Gastroesophageal sphincter (tissue), 4 donors: ENCODE measurements at regions not wholly inside any gene's neighbourhood (a gene's known extent, or its start where the extent isn't known, plus 50 kb on each side); places are given as distances from the start of the nearest gene placed in this dataset.

Source experiments
- ATAC-seq: fragments of 150-250 bp; one replicate; pipeline ENCODE4 v1.9.1; 2016; ENCODE audit warnings: mild to moderate bottlenecking, moderate library complexity
- H3K27ac ChIP-seq, 4 donors: fragments of 200-600 bp; sonication (generic) in 3 of 4; 1 replicate in 3 of 4; 2 replicates in 1 of 4; pipeline ENCODE4 v1.5.1; 2016 to 2019
- H3K27me3 ChIP-seq: fragments of 200-600 bp; sonication (generic); one replicate; pipeline ENCODE4 v1.5.1; 2019
- H3K36me3 ChIP-seq, 2 donors: fragments of 200-600 bp; sonication (generic); one replicate each; pipeline ENCODE4 v1.5.1; 2019; ENCODE audit warnings: control low read depth in 1 of 2
- H3K4me1 ChIP-seq, 3 donors: fragments of 200-600 bp; sonication (generic); 1 replicate in 2 of 3; 2 replicates in 1 of 3; pipeline ENCODE4 v1.5.1; 2016 to 2019; ENCODE audit warnings: control low read depth in 2 of 3
- H3K4me3 ChIP-seq, 2 donors: fragments of 200-600 bp; sonication (generic); one replicate each; pipeline ENCODE4 v1.5.1; 2019; ENCODE audit warnings: mild to moderate bottlenecking in 1 of 2, moderate library complexity in 1 of 2
- H3K9me3 ChIP-seq, 3 donors: fragments of 200-600 bp; sonication (generic); one replicate each; pipeline ENCODE4 v1.5.1; 2017 to 2019; ENCODE audit warnings: control low read depth in 2 of 3
- EP300 ChIP-seq: sonication (generic); formaldehyde crosslinking; IDR thresholded peaks from one replicate; pipeline ENCODE4 v1.6.1; 2017; ENCODE audit warnings: antibody characterized with exemption, mild to moderate bottlenecking
- POLR2A ChIP-seq, 2 donors: fragments of 450-650 bp; IDR thresholded peaks; one replicate each; pipeline ENCODE4 v1.6.1; 2017; ENCODE audit warnings: antibody characterized with exemption in 2 of 2, mild to moderate bottlenecking in 2 of 2, moderate library complexity in 1 of 2
- POLR2AphosphoS5 ChIP-seq: sonication (generic); formaldehyde crosslinking; IDR thresholded peaks from one replicate; pipeline ENCODE4 v1.6.1; 2017; ENCODE audit warnings: antibody characterized with exemption
- WGBS, 2 donors: methylation state at CpG; one replicate each; pipeline ENCODE4 v1.1.5; 2018; ENCODE audit warnings: low coverage in 1 of 2; 5-methylcytosine and 5-hydroxymethylcytosine counted together
- TF ChIP-seq, protein P1 (sequence below), 4 experiments: fragments of 200-600 bp in 2 of 4; fragments of 450-650 bp in 2 of 4; sonication (generic) in 1 of 4; IDR thresholded peaks; one replicate each; pipeline ENCODE4 v1.5.1; 2017 to 2019; ENCODE audit warnings: antibody characterized with exemption in 4 of 4, mild to moderate bottlenecking in 2 of 4, moderate library complexity in 2 of 4

DNA sequence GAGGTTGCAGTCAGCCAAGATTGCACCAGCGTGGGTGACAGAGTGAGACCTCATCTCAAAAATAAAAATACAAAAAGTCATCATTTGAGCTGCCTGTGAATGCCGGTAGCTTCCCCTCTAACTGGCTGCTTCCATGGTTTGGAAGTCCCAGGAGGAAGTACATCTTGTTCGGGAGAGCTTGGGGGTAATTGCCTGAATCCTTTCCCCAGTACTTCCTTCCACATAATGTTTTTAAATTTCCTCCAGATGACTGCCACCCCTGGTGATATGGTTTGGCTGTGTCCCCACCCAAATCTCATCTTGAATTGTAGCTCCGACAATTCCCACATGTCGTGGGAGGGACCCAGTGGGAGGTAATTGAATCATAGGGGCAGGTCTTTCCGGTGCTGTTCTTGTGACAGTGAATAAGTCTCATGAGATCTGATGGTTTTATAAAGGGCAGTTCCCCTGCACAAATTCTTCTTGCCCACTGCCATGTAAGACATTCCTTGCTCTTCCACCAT, 87.2 kb downstream of the SPRING1 start:
- H3K36me3 ChIP-seq = no peaks in the 10 kb centered on the region
- H3K4me1 ChIP-seq = no peaks in the 10 kb centered on the region
- no peak overlapping the region for H3K4me3 ChIP-seq
- peaks cover 4% of the 10 kb centered on the region for H3K27me3 ChIP-seq
- 80 to 84% methylated on average over 1 to 4 of the region's 6 CpGs for WGBS, 2 donors
- H3K9me3 ChIP-seq = no peaks in the 10 kb centered on the region
- TF ChIP-seq POLR2AphosphoS5 = no peak
- TF ChIP-seq POLR2A (IDR thresholded peaks at IDR 0.05) = no peak
- TF ChIP-seq EP300 = no peak
- TF ChIP-seq, protein P1, sequence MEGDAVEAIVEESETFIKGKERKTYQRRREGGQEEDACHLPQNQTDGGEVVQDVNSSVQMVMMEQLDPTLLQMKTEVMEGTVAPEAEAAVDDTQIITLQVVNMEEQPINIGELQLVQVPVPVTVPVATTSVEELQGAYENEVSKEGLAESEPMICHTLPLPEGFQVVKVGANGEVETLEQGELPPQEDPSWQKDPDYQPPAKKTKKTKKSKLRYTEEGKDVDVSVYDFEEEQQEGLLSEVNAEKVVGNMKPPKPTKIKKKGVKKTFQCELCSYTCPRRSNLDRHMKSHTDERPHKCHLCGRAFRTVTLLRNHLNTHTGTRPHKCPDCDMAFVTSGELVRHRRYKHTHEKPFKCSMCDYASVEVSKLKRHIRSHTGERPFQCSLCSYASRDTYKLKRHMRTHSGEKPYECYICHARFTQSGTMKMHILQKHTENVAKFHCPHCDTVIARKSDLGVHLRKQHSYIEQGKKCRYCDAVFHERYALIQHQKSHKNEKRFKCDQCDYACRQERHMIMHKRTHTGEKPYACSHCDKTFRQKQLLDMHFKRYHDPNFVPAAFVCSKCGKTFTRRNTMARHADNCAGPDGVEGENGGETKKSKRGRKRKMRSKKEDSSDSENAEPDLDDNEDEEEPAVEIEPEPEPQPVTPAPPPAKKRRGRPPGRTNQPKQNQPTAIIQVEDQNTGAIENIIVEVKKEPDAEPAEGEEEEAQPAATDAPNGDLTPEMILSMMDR (IDR thresholded peaks at IDR 0.05) = no peak
- H3K27ac ChIP-seq = no peak overlapping the region
- no peak for ATAC-seq

DNA sequence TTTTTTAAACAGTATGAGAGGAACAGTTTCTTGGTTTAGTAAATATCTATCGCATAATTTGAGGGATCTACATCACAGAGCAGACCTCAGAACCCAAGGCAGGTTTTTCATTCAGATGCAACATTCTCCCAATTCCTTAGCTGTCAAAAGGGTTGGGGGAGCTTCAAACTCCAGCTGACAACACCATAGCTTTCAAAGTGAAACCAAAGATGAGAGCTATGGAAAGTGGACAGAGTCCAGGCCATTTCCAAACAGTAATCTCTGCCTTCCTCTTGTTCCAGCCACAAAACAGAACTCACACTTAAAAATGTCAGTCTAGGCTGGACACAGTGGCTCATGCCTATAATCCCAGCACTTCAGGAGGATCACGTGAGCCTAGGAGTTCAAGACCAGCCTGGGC, 87.8 kb downstream of the SPRING1 start:
- no peak overlapping the region for H3K27ac ChIP-seq
- no peaks in the 10 kb centered on the region for H3K4me1 ChIP-seq
- TF ChIP-seq POLR2AphosphoS5 (no peak), EP300 (no peak), POLR2A (IDR thresholded peaks at IDR 0.05) (no peak)
- TF ChIP-seq, protein P1 (IDR thresholded peaks at IDR 0.05) = no peak
- no peaks in the 10 kb centered on the region for H3K36me3 ChIP-seq
- no peaks in the 10 kb centered on the region for H3K9me3 ChIP-seq
- no peak overlapping the region for H3K4me3 ChIP-seq
- 83% methylated on average over 2 of the region's 2 CpGs; no CpG with 5 or more reads in 1 of the 2 donors for WGBS, 2 donors
- no peak for ATAC-seq
- peaks cover 4% of the 10 kb centered on the region for H3K27me3 ChIP-seq

GRCh38 chr12:116647813-116648212, 88.6 kb downstream of the MAP1LC3B2 start:
- Histone ChIP-seq H3K27ac (no peak overlapping the region), H3K27me3 (peaks cover 4% of the 10 kb centered on the region), H3K4me3 (no peak overlapping the region), H3K4me1 (no peaks in the 10 kb centered on the region), H3K9me3 (no peaks in the 10 kb centered on the region), H3K36me3 (no peaks in the 10 kb centered on the region)
- ATAC-seq = no peak
- 32 to 47% methylated on average over 3 to 4 of the region's 4 CpGs for WGBS, 2 donors
- TF ChIP-seq, protein P1 (IDR thresholded peaks at IDR 0.05) = no peak
- TF ChIP-seq EP300 (no peak), POLR2A (IDR thresholded peaks at IDR 0.05) (no peak), POLR2AphosphoS5 (no peak)

DNA sequence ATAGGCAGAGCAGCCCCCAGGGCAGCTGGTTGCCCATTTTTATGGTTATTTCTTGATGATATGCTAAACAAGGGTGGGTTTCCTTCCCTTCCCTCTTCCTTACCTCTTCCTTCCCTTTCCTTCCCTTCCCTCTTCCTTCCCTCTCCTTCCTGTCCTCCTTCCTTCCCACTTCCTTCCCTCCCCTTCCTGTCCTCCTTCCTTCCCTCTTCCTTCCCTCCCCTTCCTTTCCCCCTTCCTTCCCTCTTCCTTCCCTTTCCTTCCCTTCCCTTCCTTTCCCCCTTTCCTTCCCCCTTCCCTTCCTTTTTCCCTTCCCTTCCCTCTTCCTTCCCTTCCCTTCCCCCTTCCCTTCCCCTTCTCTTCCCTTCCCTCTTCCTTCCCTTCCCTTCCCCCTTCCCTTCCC, 87.7 kb downstream of the MAP1LC3B2 start:
- no peak overlapping the region for H3K4me3 ChIP-seq

GRCh38 chr12:116644806-116645205, 85.6 kb downstream of the MAP1LC3B2 start:
- Histone ChIP-seq H3K27ac (no peak overlapping the region), H3K27me3 (peaks cover 4% of the 10 kb centered on the region), H3K36me3 (no peaks in the 10 kb centered on the region), H3K4me1 (no peaks in the 10 kb centered on the region), H3K9me3 (no peaks in the 10 kb centered on the region), H3K4me3 (no peak overlapping the region)
- WGBS, 2 donors = 80 to 88% methylated on average over 1 to 2 of the region's 3 CpGs
- no peak for ATAC-seq
- no peak for TF ChIP-seq POLR2A (IDR thresholded peaks at IDR 0.05)

More for the DNA sequence above, 87.7 kb downstream of the MAP1LC3B2 start:
- no peaks in the 10 kb centered on the region for H3K9me3 ChIP-seq
- H3K27ac ChIP-seq = no peak overlapping the region
- TF ChIP-seq, protein P1 (IDR thresholded peaks at IDR 0.05) = no peak
- TF ChIP-seq POLR2A (IDR thresholded peaks at IDR 0.05) = no peak
- no peak for ATAC-seq
- H3K4me1 ChIP-seq = no peaks in the 10 kb centered on the region
- peaks cover 4% of the 10 kb centered on the region for H3K27me3 ChIP-seq
- no peaks in the 10 kb centered on the region for H3K36me3 ChIP-seq
